ENCODE measurements at regions not wholly inside any gene's neighbourhood (a gene's known extent, or its start where the extent isn't known, plus 50 kb on each side); places are given as distances from the start of the nearest gene placed in this dataset.
"Not testable (repeated sequence)": the region's sequence is repeated elsewhere in the genome, so short reads cannot be mapped to it uniquely, and the experiment has no call there.

GRCh38 chr12:131208425-131208824 lies 254.7 kb downstream of the ADGRD1 start:
- Histone ChIP-seq H3K4me1 (ENCODE audit: low read depth) (no peaks in the 10 kb centered on the region), H3K4me3 (no peak overlapping the region), H3K27me3 (no peaks in the 10 kb centered on the region), H3K9me3 (ENCODE audit: low read depth) (no peaks in the 10 kb centered on the region), H3K27ac (no peak overlapping the region), H3K36me3 (no peaks in the 10 kb centered on the region)
- no peak for DNase-seq (ENCODE audit: low read depth in 1 of 2, low spot score in 1 of 2)
- TF ChIP-seq CTCF (IDR thresholded peaks at IDR 0.05; ENCODE audit: low read depth, low read length), result no peak

- no peak for TF ChIP-seq CTCF (IDR thresholded peaks at IDR 0.05; ENCODE audit: low read depth, low read length)
- Histone ChIP-seq H3K27ac (no peak overlapping the region), H3K36me3 (no peaks in the 10 kb centered on the region), H3K4me3 (no peak overlapping the region), H3K27me3 (no peaks in the 10 kb centered on the region), H3K9me3 (ENCODE audit: low read depth) (no peaks in the 10 kb centered on the region), H3K4me1 (ENCODE audit: low read depth) (no peaks in the 10 kb centered on the region)
- no peak for DNase-seq (ENCODE audit: low read depth in 1 of 2, low spot score in 1 of 2)
These were observed 255.7 kb downstream of the ADGRD1 start for GRCh38 chr12:131209082-131210070.

GRCh38 chr12:131210506-131211339 lies 257.0 kb downstream of the ADGRD1 start:
- TF ChIP-seq CTCF (IDR thresholded peaks at IDR 0.05; ENCODE audit: low read depth, low read length), result no peak
- Histone ChIP-seq H3K27me3 (no peaks in the 10 kb centered on the region), H3K4me3 (no peak overlapping the region), H3K27ac (no peak overlapping the region), H3K36me3 (no peaks in the 10 kb centered on the region), H3K4me1 (ENCODE audit: low read depth) (no peaks in the 10 kb centered on the region), H3K9me3 (ENCODE audit: low read depth) (no peaks in the 10 kb centered on the region)
- no peak for DNase-seq (ENCODE audit: low read depth in 1 of 2, low spot score in 1 of 2)

- no peaks in the 10 kb centered on the region for H3K4me1 ChIP-seq (ENCODE audit: low read depth)
- DNase-seq (ENCODE audit: low read depth in 1 of 2, low spot score in 1 of 2), result no peak
- no peaks in the 10 kb centered on the region for H3K27me3 ChIP-seq
- H3K4me3 ChIP-seq, result no peak overlapping the region
- H3K27ac ChIP-seq, result no peak overlapping the region
- no peaks in the 10 kb centered on the region for H3K9me3 ChIP-seq (ENCODE audit: low read depth)
- TF ChIP-seq CTCF (IDR thresholded peaks at IDR 0.05; ENCODE audit: low read depth, low read length), result no peak
- H3K36me3 ChIP-seq, result no peaks in the 10 kb centered on the region
These were observed 257.7 kb downstream of the ADGRD1 start for GRCh38 chr12:131211340-131211938.

GRCh38 chr12:131213896-131214442 lies 260.3 kb downstream of the ADGRD1 start:
- Histone ChIP-seq H3K4me1 (ENCODE audit: low read depth) (peaks cover 12% of the 10 kb centered on the region), H3K9me3 (ENCODE audit: low read depth) (no peaks in the 10 kb centered on the region), H3K27ac (no peak overlapping the region), H3K36me3 (no peaks in the 10 kb centered on the region), H3K4me3 (no peak overlapping the region), H3K27me3 (no peaks in the 10 kb centered on the region)
- DNase-seq (ENCODE audit: low read depth in 1 of 2, low spot score in 1 of 2), result no peak
- no peak for TF ChIP-seq CTCF (IDR thresholded peaks at IDR 0.05; ENCODE audit: low read depth, low read length)

- not testable (repeated sequence) for H3K27ac ChIP-seq; H3K27me3 ChIP-seq; H3K36me3 ChIP-seq; H3K9me3 ChIP-seq (ENCODE audit: low read depth); H3K4me3 ChIP-seq; DNase-seq (ENCODE audit: low read depth in 1 of 2, low spot score in 1 of 2)
- peaks cover 12% of the 10 kb centered on the region for H3K4me1 ChIP-seq (ENCODE audit: low read depth)
These were observed 261.2 kb downstream of the ADGRD1 start for GRCh38 chr12:131214936-131215335.

GRCh38 chr12:131216587-131216986 lies 262.9 kb downstream of the ADGRD1 start:
- H3K27ac ChIP-seq; DNase-seq (ENCODE audit: low read depth in 1 of 2, low spot score in 1 of 2); H3K4me3 ChIP-seq; H3K36me3 ChIP-seq; H3K27me3 ChIP-seq; H3K9me3 ChIP-seq (ENCODE audit: low read depth): not testable (repeated sequence)
- H3K4me1 ChIP-seq (ENCODE audit: low read depth), result peaks cover 12% of the 10 kb centered on the region
